Activated T-cell treated with anti-CD3 and anti-CD28 coated beads for 1 hour (primary cell): ENCODE measurements at regions not wholly inside any gene's neighbourhood (a gene's known extent, or its start where the extent isn't known, plus 50 kb on each side); places are given as distances from the start of the nearest gene placed in this dataset.
"Not testable (repeated sequence)": the region's sequence is repeated elsewhere in the genome, so short reads cannot be mapped to it uniquely, and the experiment has no call there.

Experiments
- DNase-seq: peaks from one replicate; pipeline ENCODE4 v3.0.0-alpha.2; 2020; ENCODE audit warnings: low read depth

DNA sequence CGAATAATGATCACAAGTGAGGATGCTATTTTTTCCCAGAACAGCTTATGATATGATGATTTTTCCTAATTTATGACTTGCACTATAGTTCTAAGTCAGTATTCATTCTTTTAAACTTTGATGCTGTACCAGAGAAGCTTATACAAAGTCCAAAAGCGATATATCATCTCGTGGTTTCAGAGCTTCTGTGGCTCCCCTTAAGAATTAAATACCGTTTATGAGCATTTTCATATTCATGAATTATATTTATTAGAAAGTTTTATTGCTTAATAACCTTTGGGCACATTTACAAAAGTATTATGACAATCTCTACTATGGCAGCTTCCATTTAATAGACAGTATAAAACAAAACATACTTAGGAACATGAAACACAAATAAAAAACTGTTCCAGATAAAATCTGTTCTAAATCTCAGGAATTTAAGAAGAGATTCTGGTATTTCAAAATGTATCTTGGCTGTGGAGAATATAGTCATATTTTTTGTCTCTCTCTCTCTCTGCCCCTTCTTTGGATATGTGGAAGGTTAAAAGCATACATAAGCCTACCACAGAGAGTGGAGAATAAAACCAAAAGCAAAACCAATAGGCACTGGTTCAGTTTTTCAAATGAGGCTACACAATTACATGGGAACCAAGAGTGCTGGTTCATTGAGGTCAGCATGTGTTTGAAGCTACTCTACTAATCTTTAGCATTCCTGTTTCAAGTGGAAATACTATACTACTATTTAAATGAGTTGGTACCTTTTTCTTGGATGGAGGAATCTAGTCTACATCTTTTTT lies 884.5 kb upstream of the GJE1 start:
- no peak for DNase-seq

DNA sequence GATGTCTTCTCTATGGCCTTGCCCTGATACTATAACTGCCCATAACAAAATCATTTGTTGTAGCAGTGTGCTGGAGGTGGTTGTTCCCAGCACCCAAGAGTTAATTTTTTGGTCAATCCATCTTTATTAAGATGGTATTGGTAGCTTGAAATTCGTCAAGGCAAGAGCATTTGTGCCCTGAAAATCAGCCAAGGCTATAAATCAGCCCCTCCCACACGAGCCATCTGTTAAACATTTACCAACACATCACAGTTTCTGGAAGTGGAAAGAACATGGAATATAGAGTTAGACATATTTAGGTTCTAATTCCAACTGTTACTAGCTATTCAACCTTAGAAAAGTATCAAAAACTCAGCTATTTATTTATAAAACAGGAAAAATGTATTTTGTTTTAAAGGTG lies 888.4 kb upstream of the GJE1 start:
- DNase-seq: no peak

DNA sequence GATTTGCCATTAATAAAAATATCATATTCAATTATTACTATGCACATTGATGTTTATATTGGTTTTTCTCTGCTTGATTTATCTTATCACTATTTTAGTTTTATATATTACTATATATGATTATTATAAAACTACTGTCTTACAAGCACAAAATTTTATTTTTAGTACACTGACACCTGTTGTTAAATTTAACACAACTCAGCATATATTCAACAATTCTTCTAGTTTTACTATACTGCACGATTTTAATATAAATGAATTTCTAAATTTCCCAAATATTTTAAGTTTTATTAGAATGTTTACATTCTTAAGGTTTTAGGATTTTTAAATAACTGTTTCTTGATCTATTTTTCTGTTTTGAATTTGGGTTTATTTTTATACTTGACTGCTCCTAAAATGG lies 889.8 kb upstream of the GJE1 start:
- no peak for DNase-seq

DNA sequence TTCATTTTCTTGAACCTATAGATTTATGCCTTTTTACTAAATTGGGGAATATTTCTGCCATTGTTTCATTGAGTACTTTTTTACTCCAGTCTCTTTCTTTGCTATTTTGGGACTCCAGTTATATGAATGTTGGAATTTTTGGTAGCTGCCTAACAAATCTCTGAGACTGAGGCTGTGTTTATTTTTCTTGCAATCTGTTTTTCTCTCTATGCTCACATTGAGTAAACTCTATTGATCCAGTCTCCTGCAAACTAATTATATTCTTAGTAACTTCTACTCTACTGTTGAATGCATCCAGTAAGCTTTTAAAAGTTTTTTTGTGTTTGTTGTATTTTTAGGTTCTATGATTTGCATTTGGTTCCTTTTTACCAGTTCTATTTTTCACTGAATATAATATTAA lies 903.4 kb upstream of the GJE1 start:
- no peak for DNase-seq

DNA sequence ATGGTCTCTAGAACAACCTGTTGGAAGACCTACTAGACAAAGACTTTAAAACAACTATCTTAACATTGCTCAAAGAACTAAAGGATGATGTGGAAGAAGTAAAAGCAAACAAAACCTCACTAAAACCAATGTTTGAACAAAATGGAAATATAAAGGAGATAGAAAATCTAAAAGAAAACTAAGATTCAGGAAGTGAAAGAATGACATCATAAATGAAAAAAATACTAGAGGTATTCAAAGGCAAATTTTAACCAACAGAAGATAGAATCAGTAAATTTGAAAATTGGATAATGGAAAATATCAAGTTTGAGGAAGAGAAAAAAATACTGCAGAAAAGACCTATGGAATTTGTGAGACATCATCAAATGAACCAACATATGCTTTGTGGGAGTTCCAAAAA lies 914.1 kb upstream of the GJE1 start:
- no peak for DNase-seq

DNA sequence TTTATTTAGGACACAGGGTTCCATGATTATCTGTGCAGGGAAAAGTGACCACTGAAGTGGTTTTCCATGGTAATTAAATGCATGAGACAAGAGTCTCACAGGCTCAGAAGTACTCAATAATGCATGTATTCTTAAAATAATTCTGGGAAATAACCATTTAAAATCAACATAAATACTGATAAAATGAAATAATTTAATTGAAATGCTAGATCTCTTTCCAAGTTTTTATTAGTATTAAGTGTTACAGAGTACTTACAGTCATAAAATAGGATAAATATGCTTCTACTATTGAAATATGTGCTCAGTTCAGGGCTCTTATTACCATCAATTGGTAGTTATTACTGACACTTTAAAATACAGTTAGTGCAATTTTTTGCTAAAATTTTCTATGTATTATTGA lies 916.0 kb upstream of the GJE1 start:
- no peak for DNase-seq

DNA sequence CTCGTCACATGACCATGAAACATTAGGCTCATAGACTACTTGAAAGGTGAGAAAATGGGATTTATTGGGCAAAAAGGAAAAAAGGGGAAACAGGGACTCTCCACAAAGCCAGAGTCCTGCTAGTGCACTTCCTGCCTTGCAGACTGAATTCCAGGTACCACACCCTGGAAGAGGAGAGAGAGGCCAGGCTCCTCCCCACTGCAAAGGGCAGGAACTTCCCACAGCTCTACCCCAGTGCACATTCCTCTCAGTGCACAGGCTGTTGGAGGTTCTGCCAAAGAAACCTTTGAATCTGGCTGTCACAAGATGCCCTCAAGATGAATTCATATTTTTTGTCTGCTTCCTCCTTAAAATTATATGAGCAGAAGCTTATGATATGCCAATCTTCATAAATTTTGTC lies 920.4 kb upstream of the GJE1 start:
- DNase-seq: no peak

DNA sequence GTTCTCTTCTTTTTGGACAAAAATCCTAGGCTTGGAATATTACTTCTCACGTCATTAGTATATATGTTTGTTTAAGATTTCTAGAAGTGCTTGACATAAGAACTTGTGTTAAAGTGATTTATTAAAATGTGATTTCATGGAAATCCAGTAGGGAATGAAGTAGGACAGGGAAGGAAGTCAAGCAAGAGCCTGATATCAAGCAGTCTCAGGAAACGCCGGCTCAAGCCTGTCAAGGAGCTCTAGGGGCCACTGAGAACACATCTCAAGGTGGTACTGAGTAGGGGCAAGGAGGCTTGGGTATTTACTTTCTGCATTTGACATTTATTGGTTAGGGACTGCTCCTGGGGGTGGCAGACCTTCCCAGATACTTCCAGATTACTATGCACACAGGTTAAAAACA lies 920.9 kb upstream of the GJE1 start:
- no peak for DNase-seq

DNA sequence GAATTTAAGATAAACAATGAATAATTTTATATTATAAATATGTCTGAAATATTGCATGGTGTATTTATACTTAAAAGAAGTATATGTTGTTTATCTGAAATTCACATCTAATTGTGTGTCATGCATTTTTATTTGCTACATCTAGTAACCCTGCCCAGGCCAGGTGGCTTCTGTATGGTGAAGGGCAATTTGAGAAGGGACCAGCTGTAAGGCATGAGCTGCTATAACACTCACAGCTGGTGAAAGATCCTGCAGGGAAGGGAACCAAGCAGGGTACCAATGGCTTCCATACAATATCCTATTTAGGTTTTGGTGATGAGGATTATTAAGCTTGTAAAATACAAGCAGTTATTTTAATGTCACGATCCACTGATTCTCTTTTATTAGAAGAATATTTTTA lies 921.8 kb upstream of the GJE1 start:
- DNase-seq: no peak

DNA sequence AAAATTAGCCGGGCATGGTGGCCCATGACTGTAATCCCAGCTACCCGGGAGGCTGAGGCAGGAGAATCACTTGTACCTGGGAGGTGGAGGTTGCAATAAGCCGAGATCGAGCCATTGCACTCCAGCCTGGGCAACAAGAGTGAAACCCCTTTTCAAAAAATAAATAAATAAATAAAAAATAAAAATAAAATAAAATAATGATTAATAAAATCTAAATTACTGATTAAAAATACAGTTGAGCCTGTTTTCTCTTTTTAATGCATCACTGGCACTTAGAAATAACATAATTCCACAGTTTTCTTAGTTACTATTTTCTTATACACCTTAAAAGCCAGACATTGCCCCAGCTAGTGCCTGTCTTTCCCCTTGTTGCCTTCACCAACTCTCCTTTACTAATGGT lies 922.8 kb upstream of the GJE1 start:
- no peak for DNase-seq

DNA sequence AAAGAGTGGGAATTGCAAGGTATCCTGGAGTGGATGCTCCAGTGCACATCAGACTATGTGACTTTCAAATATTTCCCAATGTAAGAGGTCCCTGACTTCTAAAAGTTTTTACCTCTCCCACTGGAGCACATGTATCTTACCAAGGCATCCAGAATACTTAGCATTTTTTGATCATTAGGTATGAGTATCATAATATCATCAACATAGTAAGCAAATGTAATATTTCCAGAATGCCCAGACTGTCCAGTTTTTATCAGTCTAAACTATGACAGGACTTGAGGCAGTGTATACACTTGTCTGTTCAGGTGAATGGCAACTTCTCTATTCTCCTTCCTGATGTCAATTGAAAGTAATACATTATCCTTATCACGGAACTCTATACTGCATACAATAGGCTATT lies 924.6 kb upstream of the GJE1 start:
- DNase-seq: no peak

DNA sequence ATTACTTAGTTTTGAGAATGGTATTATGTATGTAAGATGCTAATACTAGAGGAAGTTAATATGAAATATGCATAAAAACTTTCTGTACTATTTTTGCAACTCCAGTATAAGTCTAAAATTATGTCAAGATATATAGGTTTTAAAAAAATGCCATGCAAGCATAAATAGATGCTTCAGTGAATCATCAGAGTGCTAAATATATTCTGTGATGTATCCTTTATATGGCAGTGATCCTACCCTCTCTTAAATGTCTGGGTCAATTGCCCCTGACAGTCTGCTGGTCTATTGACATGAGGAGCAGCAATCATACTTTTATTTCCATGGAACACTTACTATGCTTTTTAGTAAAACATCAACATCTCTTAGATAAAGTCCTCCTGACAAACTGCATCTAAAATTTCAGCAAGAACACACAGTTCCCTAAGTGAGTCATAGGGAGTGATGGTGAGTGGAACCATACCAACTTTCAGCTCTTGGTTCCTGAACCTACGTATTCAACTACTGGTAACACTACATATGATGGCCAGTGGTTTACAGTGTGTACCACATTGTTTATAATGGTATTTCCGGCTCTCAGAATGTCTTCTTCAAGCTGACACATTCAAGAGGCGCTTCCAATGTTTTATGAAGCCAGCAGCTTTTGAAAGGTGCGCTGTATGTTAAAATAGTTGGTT lies 928.7 kb upstream of the GJE1 start:
- no peak for DNase-seq

DNA sequence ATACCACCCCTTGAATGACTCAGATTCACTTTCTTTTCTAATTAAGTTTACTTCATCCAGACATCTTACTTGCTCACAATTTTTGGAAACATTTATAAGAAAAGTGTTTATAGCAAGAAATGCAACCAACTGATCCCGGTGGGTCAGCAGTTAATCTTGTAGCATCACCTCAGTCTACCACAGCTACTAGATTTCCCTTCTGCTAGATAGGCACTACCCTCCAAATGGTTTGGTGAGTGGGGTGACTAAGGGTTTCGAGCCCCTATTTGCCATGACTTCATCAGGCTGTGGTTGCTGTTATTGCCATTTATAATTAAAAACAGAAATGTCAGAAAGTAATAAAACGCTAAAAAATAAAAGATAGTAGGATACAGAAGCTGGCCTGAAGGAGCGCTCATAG lies 930.1 kb upstream of the GJE1 start:
- DNase-seq: no peak

DNA sequence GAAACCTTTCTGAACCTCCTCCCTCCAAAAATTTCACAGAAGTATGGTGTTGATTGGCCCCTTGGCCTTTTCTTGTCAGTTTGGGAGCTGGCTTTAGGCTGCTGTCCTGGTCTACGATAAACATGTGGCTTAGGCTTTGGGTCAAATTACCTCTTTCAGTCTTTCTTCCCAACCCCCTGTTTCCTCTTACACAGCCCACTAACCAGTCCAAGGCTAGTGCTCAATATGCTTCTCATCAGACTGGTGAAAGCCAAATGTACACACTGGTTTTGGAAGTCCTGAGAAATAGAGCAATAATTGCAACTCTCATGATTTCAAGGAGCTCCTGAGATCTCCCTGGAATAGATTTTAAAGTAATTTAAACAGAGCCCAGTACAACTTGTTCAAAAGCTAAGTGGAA lies 933.7 kb upstream of the GJE1 start:
- no peak for DNase-seq

DNA sequence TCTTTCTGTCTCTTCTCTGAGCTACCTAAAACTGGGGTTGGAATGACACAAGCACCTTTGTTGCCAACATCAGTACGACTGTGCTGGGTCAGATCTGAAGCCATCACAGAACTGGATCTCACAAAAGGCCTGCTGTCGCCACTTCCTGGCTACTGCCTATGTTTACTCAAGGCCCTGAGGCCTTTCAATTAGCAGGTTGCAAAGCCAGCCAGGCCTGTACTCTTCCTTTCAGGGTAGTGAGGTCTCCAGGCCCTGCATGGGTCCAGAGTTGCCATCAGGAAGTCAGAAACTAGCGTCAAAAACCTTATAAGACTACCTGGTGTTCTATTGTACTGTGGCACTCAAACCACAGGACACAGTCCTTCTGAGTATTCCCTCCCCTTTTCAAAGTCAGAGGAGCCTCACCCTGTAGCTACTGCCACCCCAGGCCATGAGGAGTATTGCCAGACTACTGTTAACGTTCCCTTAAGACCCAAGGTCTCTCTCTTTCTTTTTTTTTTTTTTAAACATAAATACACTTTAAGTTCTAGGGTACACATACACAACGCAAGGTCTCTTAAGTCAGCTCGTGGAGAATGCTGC lies 937.4 kb upstream of the GJE1 start:
- no peak for DNase-seq

DNA sequence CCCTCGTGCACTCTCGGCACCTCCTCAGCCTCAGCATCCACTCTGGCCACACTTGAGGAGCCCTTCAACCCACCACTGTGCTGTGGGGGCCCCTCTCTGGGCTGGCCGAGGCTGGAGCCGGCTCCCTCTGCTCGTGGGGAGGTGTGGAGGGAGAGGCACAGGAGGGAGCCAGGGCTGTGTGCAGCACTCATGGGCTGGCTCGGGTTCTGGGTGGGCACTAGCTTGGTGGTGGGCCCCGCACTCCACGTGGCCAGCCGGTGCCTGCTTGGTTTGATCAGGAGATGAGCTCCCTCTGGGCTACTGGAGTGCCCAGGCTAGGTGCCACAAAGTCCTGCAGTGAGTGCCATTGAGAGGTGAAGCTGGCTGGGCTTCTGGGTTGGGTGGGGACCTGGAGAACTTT lies 949.4 kb upstream of the GJE1 start:
- no peak for DNase-seq

DNA sequence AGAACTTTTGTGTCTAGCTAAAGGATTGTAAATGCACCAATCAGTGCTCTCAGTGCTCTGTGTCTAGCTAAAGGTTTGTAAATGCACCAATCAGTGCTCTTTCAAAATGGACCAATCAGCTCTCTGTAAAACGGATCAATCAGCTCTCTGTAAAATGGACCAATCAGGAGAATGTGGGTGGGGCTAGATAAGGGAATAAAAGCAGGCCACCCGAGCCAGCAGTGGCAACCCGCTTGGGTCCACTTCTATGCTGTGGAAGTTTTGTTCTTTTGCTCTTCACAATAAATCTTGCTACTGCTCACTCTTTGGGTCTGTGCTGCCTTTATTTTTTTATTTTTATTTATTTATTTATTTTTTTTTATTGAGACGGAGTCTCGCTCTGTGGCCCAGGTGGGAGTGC lies 957.3 kb upstream of the GJE1 start:
- DNase-seq: not testable (repeated sequence)

DNA sequence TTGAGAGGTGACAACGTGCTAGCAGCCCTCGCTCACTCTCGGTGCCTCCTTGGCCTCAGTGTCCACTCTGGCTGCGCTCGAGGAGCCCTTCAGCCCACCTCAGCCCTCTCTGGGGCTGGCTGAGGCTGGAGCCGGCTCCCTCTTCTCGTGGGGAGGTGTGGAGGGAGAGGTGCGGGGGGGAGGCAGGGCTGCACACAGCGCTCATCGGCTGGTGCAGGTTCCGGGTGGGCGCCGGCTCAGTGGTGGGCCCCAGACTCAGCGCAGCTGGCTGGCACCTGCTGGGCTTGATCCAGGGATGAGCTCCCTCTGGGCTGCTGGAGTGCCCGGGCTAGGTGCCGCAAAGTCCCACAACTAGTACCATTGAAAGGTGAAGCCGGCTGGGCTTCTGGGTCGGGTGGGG lies 957.8 kb upstream of the GJE1 start:
- DNase-seq: no peak

DNA sequence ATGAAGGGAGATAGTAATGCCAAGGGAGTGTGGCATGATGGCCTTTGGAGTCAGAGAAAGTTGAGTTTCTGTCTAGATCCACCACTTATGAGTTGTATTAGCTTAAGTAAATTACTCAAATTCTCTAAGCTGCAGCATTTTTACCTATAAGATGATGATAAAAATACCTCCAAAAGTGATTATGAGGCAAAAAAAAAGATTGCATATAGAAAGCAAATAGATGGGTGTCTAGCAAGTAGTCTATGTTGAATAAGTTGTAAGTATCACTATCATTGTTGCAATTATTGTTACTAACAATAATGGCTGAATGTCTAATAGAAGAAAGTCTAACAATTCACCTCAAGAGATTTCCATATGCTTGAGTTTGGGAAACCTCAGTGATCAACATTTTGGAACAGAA lies 959.2 kb upstream of the GJE1 start:
- DNase-seq: no peak

DNA sequence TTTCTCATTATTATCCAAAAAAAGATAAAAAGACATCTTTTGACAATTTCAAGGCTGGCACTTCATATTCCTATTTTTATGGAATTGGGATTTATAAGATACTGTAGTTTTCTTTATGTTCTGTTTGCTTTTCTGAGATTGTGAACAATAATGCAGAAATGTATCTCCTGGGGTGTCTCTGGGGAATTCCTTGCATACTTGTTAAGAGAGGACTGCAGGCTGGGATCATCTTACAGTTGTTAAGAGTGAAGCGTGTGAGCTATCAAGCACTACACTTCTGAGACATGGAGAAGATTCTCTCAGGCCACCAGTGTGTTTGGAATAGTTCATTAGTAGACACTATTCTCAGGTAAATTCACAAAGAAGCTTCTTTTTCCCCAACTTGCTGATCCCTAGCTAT lies 963.3 kb upstream of the GJE1 start:
- no peak for DNase-seq

DNA sequence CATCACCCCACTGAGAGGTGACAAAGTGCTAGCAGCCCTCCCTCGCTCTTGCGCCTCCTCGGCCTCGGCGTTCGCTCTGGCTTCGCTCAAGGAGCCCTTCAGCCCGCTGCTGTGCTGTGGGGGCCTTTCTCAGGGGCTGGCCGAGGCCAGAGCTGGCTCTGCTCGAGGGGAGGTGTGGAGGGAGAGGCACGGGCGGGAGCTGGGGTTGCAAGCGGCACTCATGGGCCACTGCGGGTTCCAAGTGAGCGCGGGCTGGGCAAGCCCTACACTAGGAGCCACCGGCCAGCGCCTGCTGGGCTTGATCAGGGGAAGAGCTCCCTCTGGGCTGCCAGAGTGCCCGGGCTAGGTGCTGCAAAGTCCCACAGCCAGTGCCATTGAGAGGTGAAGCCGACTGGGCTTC lies 964.8 kb upstream of the GJE1 start:
- no peak for DNase-seq

DNA sequence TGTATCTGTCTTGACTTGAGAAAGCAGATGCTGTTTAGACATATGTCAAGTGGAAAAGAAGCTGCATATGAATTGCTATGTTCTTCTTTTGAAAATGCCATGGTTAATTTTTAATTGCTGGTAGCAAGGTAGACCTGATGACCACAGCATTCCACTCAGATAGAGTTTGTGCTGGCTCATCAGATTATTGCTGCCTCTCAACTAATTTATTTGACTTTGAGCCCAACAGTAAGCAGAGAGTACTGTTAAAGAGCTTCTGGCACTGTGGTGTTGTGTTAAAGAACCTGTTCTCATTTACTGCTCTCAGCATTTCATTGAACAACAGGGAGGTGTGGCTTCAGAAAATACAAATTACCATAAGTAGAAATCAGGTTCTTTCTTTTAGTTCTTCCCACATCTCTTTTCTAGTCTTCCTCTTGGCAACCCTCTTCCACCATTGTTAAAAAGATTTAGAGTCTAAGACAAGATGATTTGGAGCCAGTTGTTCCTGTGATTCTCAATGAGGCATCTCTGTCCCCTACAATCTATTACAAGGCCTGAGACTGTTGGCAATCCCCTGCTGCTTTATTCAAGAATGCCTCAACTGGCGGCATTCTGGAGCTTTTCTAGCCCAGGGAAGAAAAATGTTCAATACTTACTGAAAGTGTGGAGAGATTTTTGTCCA lies 967.6 kb upstream of the GJE1 start:
- no peak for DNase-seq

DNA sequence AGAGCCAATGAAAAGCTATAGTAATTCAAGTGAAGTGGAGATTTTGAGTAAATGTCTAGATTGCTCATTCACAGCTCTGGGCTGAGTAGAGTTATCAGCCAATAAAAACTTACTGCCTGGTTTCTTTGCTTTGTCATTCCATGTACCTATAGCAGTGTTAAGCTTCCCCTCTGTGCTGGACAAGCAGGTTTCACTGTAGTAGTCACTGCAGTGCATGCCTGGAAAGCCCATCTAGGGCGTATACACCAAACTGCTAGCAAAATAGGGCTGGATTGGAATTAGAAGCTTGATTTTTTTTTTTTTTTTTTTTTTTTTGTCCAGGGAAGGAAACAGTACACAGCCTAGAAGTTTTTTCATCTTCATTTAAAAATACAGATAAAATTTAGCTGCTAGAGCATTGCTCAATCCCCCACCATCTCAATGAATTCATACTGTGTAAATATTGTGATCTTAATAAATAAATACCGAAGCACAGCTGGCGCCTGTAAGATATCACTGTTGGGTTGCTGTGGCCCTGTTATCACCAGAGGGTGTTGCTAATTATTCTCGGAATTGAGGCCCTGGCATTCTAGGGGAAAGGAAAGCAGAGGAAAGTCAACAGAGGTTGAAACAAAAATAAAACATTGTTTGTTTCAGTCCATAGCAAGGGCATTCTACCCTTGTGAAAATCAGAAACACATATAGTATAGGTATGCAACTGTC lies 968.5 kb upstream of the GJE1 start:
- DNase-seq: no peak
